Liver (tissue), 8 donors: ENCODE measurements at regions not wholly inside any gene's neighbourhood (a gene's known extent, or its start where the extent isn't known, plus 50 kb on each side); places are given as distances from the start of the nearest gene placed in this dataset.

ENCODE experiments used
- DNase-seq: peaks from one replicate; pipeline ENCODE4 v3.0.0-alpha.2; 2017; ENCODE audit warnings: low spot score
- H3K27ac ChIP-seq, 2 donors: one replicate each; pipeline ENCODE4 v1.7.0; 2013; ENCODE audit warnings: inconsistent platforms in 2 of 2, low read length in 2 of 2, control low read depth in 1 of 2, low read depth in 1 of 2, mild to moderate bottlenecking in 1 of 2
- H3K27me3 ChIP-seq, 4 donors: one replicate each; pipeline versions ENCODE4 v1.6.1 to v1.7.0; 2013; ENCODE audit warnings: low read length in 3 of 4, inconsistent platforms in 1 of 4, mild to moderate bottlenecking in 1 of 4, moderate library complexity in 1 of 4; ENCODE audit not compliant: control insufficient read depth in 4 of 4, insufficient read depth in 4 of 4
- H3K36me3 ChIP-seq, 4 donors: one replicate each; pipeline versions ENCODE4 v1.6.1 to v1.7.0; 2013; ENCODE audit warnings: low read length in 3 of 4, mild to moderate bottlenecking in 3 of 4, low read depth in 1 of 4, moderate library complexity in 1 of 4; ENCODE audit not compliant: control insufficient read depth in 4 of 4, insufficient read depth in 3 of 4
- H3K4me1 ChIP-seq, 4 donors: one replicate each; pipeline versions ENCODE4 v1.6.1 to v1.7.0; 2013; ENCODE audit warnings: low read length in 3 of 4, mild to moderate bottlenecking in 3 of 4, moderate library complexity in 1 of 4; ENCODE audit not compliant: control insufficient read depth in 4 of 4, insufficient read depth in 4 of 4
- H3K4me3 ChIP-seq, 3 donors: one replicate each; pipeline versions ENCODE4 v1.6.1 to v1.7.0; 2013; ENCODE audit warnings: low read length in 3 of 3, control low read depth in 1 of 3, low read depth in 1 of 3, mild to moderate bottlenecking in 1 of 3
- H3K9ac ChIP-seq, 2 donors: one replicate each; pipeline ENCODE4 v1.7.0; 2013; ENCODE audit warnings: low read length in 2 of 2, mild to moderate bottlenecking in 2 of 2, moderate library complexity in 2 of 2, control low read depth in 1 of 2, low read depth in 1 of 2
- H3K9me3 ChIP-seq, 4 donors: one replicate each; pipeline versions ENCODE4 v1.6.1 to v1.7.0; 2013; ENCODE audit warnings: low read length in 3 of 4; ENCODE audit not compliant: control insufficient read depth in 4 of 4
- ATF3 ChIP-seq: IDR thresholded peaks from 2 replicates; pipeline ENCODE4 v1.6.1; 2016; ENCODE audit warnings: antibody characterized with exemption
- CTCF ChIP-seq: fragments of 150-350 bp; IDR thresholded peaks from 2 replicates; pipeline ENCODE4 v1.5.1; 2017; ENCODE audit warnings: improper control_type of control experiment, low read depth, low read length; ENCODE audit not compliant: missing input control
- EGR1 ChIP-seq, 2 donors: IDR thresholded peaks; 2 replicates each; pipeline ENCODE4 v1.6.1; 2016 to 2018; ENCODE audit warnings: antibody characterized with exemption in 2 of 2, low read depth in 2 of 2
- FOXA1 ChIP-seq: IDR thresholded peaks from 2 replicates; pipeline ENCODE4 v1.6.1; 2016; ENCODE audit warnings: antibody characterized with exemption
- FOXA2 ChIP-seq: IDR thresholded peaks from 2 replicates; pipeline ENCODE4 v1.6.1; 2016; ENCODE audit warnings: antibody characterized with exemption
- HNF4A ChIP-seq, 2 donors: conservative IDR thresholded peaks; 2 replicates each; pipeline ENCODE4 v1.6.1; 2016; ENCODE audit warnings: antibody characterized with exemption in 2 of 2, mild to moderate bottlenecking in 2 of 2
- HNF4G ChIP-seq: IDR thresholded peaks from 2 replicates; pipeline ENCODE4 v1.6.1; 2016; ENCODE audit warnings: antibody characterized with exemption
- JUND ChIP-seq, 2 donors: IDR thresholded peaks; 2 replicates each; pipeline ENCODE4 v1.6.1; 2016; ENCODE audit warnings: antibody characterized with exemption in 2 of 2
- MAX ChIP-seq: IDR thresholded peaks from 2 replicates; pipeline ENCODE4 v1.6.1; 2016; ENCODE audit warnings: antibody characterized with exemption
- NR2F2 ChIP-seq: IDR thresholded peaks from 2 replicates; pipeline ENCODE4 v1.6.1; 2016; ENCODE audit warnings: antibody characterized with exemption
- RAD21 ChIP-seq, 2 donors: IDR thresholded peaks; 2 replicates each; pipeline ENCODE4 v1.6.1; 2016; ENCODE audit warnings: antibody characterized with exemption in 2 of 2, mild to moderate bottlenecking in 2 of 2
- REST ChIP-seq: IDR thresholded peaks from 2 replicates; pipeline ENCODE4 v1.6.1; 2016; ENCODE audit warnings: antibody characterized with exemption, mild to moderate bottlenecking
- RXRA ChIP-seq, 2 donors: IDR thresholded peaks; 2 replicates each; pipeline ENCODE4 v1.6.1; 2017 to 2018; ENCODE audit warnings: antibody characterized with exemption in 2 of 2, mild to moderate bottlenecking in 1 of 2
- SP1 ChIP-seq: IDR thresholded peaks from 2 replicates; pipeline ENCODE4 v1.6.1; 2018; ENCODE audit warnings: antibody characterized with exemption, mild to moderate bottlenecking
- TAF1 ChIP-seq: conservative IDR thresholded peaks from 2 replicates; pipeline ENCODE4 v1.6.1; 2016; ENCODE audit warnings: antibody characterized with exemption, mild to moderate bottlenecking
- YY1 ChIP-seq: IDR thresholded peaks from 2 replicates; pipeline ENCODE4 v1.6.1; 2016; ENCODE audit warnings: antibody characterized with exemption, mild to moderate bottlenecking
- ZBTB33 ChIP-seq: IDR thresholded peaks from 2 replicates; pipeline ENCODE4 v1.6.1; 2016; ENCODE audit warnings: antibody characterized with exemption
- WGBS: extraction: QIAGEN DNeasy Blood & Tissue Kit; methylation state at CpG from one replicate; pipeline ENCODE4 v1.1.7; 2013; 5-methylcytosine and 5-hydroxymethylcytosine counted together
- donor health status: healthy.
- donor health status: healthy.
- donor health status: healthy.
- donor health status: healthy.
- donor health status: healthy.

- no peak overlapping the region for H3K9ac ChIP-seq
- peaks cover 2 to 9% (median 5%) of the 10 kb centered on the region in 4 donors for H3K4me1 ChIP-seq
- TF ChIP-seq NR2F2 (no peak), CTCF (no peak), MAX (no peak), RXRA (IDR thresholded peaks at IDR 0.05) (no peak), SP1 (no peak), ZBTB33 (no peak), REST (no peak), EGR1 (IDR thresholded peaks at IDR 0.05; ENCODE audit: low read depth in 2 of 2) (no peak), FOXA2 (no peak), HNF4A (conservative IDR thresholded peaks at IDR 0.05) (no peak), FOXA1 (no peak), RAD21 (IDR thresholded peaks at IDR 0.05) (no peak), YY1 (no peak), TAF1 (no peak)
- H3K9me3 ChIP-seq = no peaks in the 10 kb centered on the region
- H3K4me3 ChIP-seq = no peak overlapping the region
- H3K27me3 ChIP-seq = no peaks in the 10 kb centered on the region
- peak; percentile 29 for DNase-seq
- 93% methylated on average over 23 of the region's 23 CpGs for WGBS
- no peak overlapping the region for H3K27ac ChIP-seq
- H3K36me3 ChIP-seq = no peaks in the 10 kb centered on the region
Measured at GRCh38 chr2:240245706-240246105, 105.2 kb upstream of the OTOS start.

- H3K4me1 ChIP-seq = peaks cover 5 to 12% (median 10%) of the 10 kb centered on the region in 4 donors
- no peak overlapping the region for H3K4me3 ChIP-seq
- H3K9me3 ChIP-seq = no peaks in the 10 kb centered on the region
- H3K27ac ChIP-seq = no peak overlapping the region
- no peak for TF ChIP-seq SP1
- no peak for TF ChIP-seq HNF4A (conservative IDR thresholded peaks at IDR 0.05)
- TF ChIP-seq EGR1 (IDR thresholded peaks at IDR 0.05; ENCODE audit: low read depth in 2 of 2) = no peak
- no peak for TF ChIP-seq RAD21 (IDR thresholded peaks at IDR 0.05)
- TF ChIP-seq YY1 = no peak
- no peak for TF ChIP-seq HNF4G
- no peak for TF ChIP-seq RXRA (IDR thresholded peaks at IDR 0.05)
- TF ChIP-seq CTCF = no peak
- no peak for TF ChIP-seq ATF3
- no peak for TF ChIP-seq JUND (IDR thresholded peaks at IDR 0.05)
- TF ChIP-seq FOXA1 = no peak
- no peak for TF ChIP-seq FOXA2
- DNase-seq = peak; percentile 26
- no peak overlapping the region for H3K9ac ChIP-seq
- H3K36me3 ChIP-seq = no peaks in the 10 kb centered on the region
- no peaks in the 10 kb centered on the region for H3K27me3 ChIP-seq
- 92% methylated on average over 15 of the region's 15 CpGs for WGBS
Measured at GRCh38 chr2:240246173-240246820, 105.8 kb upstream of the OTOS start.
